A673 (cell line): ENCODE measurements at regions not wholly inside any gene's neighbourhood (a gene's known extent, or its start where the extent isn't known, plus 50 kb on each side); places are given as distances from the start of the nearest gene placed in this dataset.

Experiments
- BruUV-seq: library from RNA; stranded (reverse); fragments of 400-500 nt; replicated peaks from 2 replicates; lab custom pipeline; 2021; lab: Mats Ljungman, UMichigan
- CTCF ChIA-PET: fragments of 300-600 bp; sonication (Branson Sonifier 250); formaldehyde crosslinking; loops from one replicate; lab custom pipeline; 2022; ENCODE audit warnings: antibody characterized with exemption; lab: Charles Lee
- POLR2A ChIA-PET: fragments of 300-600 bp; sonication (Branson Sonifier 250); formaldehyde crosslinking; loops from one replicate; lab custom pipeline; 2022; ENCODE audit warnings: antibody characterized with exemption; ENCODE audit not compliant: low non-redundant PET; lab: Charles Lee
- DNase-seq: peaks from one replicate; pipeline ENCODE4 v3.0.0-alpha.2; 2015; ENCODE audit warnings: low spot score
- H3K27ac ChIP-seq: fragments of 200-600 bp; sonication (generic); 2 replicates; pipeline ENCODE4 v1.5.1; 2016; ENCODE audit warnings: mixed run types, low read depth, mild to moderate bottlenecking, mixed read lengths, antibody characterized with exemption, low read length; ENCODE audit not compliant: poor library complexity, severe bottlenecking
- H3K27me3 ChIP-seq: fragments of 200-600 bp; sonication (generic); replicated peaks from 2 replicates; pipeline ENCODE4 v1.6.1; 2017; ENCODE audit warnings: mixed run types, low read depth, mild to moderate bottlenecking, mixed read lengths, antibody characterized with exemption, low read length; ENCODE audit not compliant: insufficient read depth, poor library complexity
- H3K36me3 ChIP-seq: fragments of 200-600 bp; sonication (generic); 2 replicates; pipeline ENCODE4 v1.6.1; 2016; ENCODE audit warnings: mixed run types, mild to moderate bottlenecking, mixed read lengths, antibody characterized with exemption, low read length; ENCODE audit not compliant: insufficient read depth, poor library complexity, severe bottlenecking
- H3K4me1 ChIP-seq: fragments of 200-600 bp; sonication (generic); 2 replicates; pipeline ENCODE4 v1.6.1; 2017; ENCODE audit warnings: mixed run types, mild to moderate bottlenecking, mixed read lengths, antibody characterized with exemption, low read length; ENCODE audit not compliant: insufficient read depth, poor library complexity, severe bottlenecking
- H3K4me3 ChIP-seq: fragments of 200-600 bp; sonication (generic); 2 replicates; pipeline ENCODE4 v1.5.1; 2016; ENCODE audit warnings: low read depth, mixed run types, mild to moderate bottlenecking, mixed read lengths, low read length; ENCODE audit not compliant: poor library complexity, severe bottlenecking
- H3K9me3 ChIP-seq: fragments of 200-600 bp; sonication (generic); 2 replicates; pipeline ENCODE4 v1.6.1; 2016; ENCODE audit warnings: mixed run types, low read depth, mild to moderate bottlenecking, mixed read lengths, antibody characterized with exemption, low read length; ENCODE audit not compliant: poor library complexity, severe bottlenecking
- EZH2 ChIP-seq: fragments of 200-600 bp; sonication (generic); IDR thresholded peaks from 2 replicates; pipeline ENCODE4 v1.6.1; 2017; ENCODE audit warnings: borderline replicate concordance, low read depth, mild to moderate bottlenecking, mixed read lengths, antibody characterized with exemption, low read length; ENCODE audit not compliant: poor library complexity, severe bottlenecking
- intact Hi-C: fragments of 100-400 bp; cut with micrococcal nuclease; formaldehyde crosslinking; loops from one replicate; pipeline ENCODE4 v1.10.0; 2022; ENCODE audit not compliant: unreplicated experiment
- TF ChIP-seq, protein P1 (sequence below): fragments of 300-800, 200-600 bp; sonication (generic); conservative IDR thresholded peaks from 2 replicates; pipeline ENCODE4 v1.5.1; 2017; ENCODE audit warnings: low read depth, mild to moderate bottlenecking, antibody characterized with exemption, low read length, moderate library complexity, mixed read lengths

DNA sequence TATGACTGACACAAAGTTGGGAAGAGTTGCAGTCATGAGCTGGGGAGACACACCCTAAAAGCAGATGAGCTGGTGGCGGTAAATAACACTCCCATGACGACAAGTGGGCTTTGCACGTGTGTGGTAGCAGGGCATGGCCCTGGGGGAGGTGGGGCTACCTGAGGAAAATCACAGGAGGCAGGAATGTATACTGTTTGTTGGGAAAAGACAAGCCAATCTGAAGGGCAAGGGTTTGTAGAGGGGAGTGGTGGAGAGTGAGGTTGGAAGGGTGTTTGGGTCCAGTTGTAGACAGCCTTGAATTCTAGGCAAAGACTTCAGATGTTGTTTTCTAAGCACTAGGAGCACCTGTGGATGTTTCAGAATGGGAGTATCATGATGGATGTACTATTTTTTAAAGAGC is 151.6 kb downstream of the TM9SF2 start:
- POLR2A ChIA-PET: no interaction called here
- BruUV-seq: no TSS peak
- Histone ChIP-seq H3K4me1 (peaks cover 28% of the 10 kb centered on the region), H3K9me3 (no peaks in the 10 kb centered on the region), H3K27ac (no peak overlapping the region), H3K27me3 (no peaks in the 10 kb centered on the region), H3K36me3 (no peaks in the 10 kb centered on the region), H3K4me3 (no peak overlapping the region)
- intact Hi-C loops: loop anchor here (10.0 kb wide), 1 partner anchor 1332 kb away; no protein-coding TSS in a partner anchor
- no peak for DNase-seq
- CTCF ChIA-PET: no interaction called here
- no peak for TF ChIP-seq EZH2
- TF ChIP-seq, protein P1, sequence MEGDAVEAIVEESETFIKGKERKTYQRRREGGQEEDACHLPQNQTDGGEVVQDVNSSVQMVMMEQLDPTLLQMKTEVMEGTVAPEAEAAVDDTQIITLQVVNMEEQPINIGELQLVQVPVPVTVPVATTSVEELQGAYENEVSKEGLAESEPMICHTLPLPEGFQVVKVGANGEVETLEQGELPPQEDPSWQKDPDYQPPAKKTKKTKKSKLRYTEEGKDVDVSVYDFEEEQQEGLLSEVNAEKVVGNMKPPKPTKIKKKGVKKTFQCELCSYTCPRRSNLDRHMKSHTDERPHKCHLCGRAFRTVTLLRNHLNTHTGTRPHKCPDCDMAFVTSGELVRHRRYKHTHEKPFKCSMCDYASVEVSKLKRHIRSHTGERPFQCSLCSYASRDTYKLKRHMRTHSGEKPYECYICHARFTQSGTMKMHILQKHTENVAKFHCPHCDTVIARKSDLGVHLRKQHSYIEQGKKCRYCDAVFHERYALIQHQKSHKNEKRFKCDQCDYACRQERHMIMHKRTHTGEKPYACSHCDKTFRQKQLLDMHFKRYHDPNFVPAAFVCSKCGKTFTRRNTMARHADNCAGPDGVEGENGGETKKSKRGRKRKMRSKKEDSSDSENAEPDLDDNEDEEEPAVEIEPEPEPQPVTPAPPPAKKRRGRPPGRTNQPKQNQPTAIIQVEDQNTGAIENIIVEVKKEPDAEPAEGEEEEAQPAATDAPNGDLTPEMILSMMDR: no peak

- CTCF ChIA-PET: no interaction called here
- intact Hi-C loops: loop anchor here (10.0 kb wide), 1 partner anchor 1333 kb away; no protein-coding TSS in a partner anchor
These were observed 150.9 kb downstream of the TM9SF2 start for GRCh38 chr13:99652141-99652540.

GRCh38 chr13:99651016-99651415 is 149.7 kb downstream of the TM9SF2 start:
- BruUV-seq: no TSS peak

More at GRCh38 chr13:99652141-99652540, 150.9 kb downstream of the TM9SF2 start:
- no peak for DNase-seq
- no TSS peak for BruUV-seq
- H3K4me1 ChIP-seq: peaks cover 28% of the 10 kb centered on the region
- no peaks in the 10 kb centered on the region for H3K36me3 ChIP-seq
- H3K27me3 ChIP-seq: no peaks in the 10 kb centered on the region
- no peak overlapping the region for H3K4me3 ChIP-seq
- POLR2A ChIA-PET: no interaction called here
- no peak overlapping the region for H3K27ac ChIP-seq
- TF ChIP-seq EZH2: no peak
- TF ChIP-seq, protein P1: no peak
- H3K9me3 ChIP-seq: no peaks in the 10 kb centered on the region

More at GRCh38 chr13:99651016-99651415, 149.7 kb downstream of the TM9SF2 start:
- TF ChIP-seq, protein P1: no peak
- TF ChIP-seq EZH2: no peak
- intact Hi-C loops: loop anchor here (10.0 kb wide), 1 partner anchor 1334 kb away; no protein-coding TSS in a partner anchor
- Histone ChIP-seq H3K9me3 (no peaks in the 10 kb centered on the region), H3K27me3 (no peaks in the 10 kb centered on the region), H3K27ac (no peak overlapping the region), H3K36me3 (no peaks in the 10 kb centered on the region), H3K4me3 (no peak overlapping the region), H3K4me1 (peaks cover 20% of the 10 kb centered on the region)
- DNase-seq: no peak
- POLR2A ChIA-PET: no interaction called here
- CTCF ChIA-PET: no interaction called here
